GM18861 (cell line): ENCODE measurements at regions not wholly inside any gene's neighbourhood (a gene's known extent, or its start where the extent isn't known, plus 50 kb on each side); places are given as distances from the start of the nearest gene placed in this dataset.

Source experiments
- ATAC-seq: cut with Tn5 transposase; IDR thresholded peaks from one replicate; pipeline ENCODE4 v1.9.1; 2021; ENCODE audit not compliant: unreplicated experiment

DNA sequence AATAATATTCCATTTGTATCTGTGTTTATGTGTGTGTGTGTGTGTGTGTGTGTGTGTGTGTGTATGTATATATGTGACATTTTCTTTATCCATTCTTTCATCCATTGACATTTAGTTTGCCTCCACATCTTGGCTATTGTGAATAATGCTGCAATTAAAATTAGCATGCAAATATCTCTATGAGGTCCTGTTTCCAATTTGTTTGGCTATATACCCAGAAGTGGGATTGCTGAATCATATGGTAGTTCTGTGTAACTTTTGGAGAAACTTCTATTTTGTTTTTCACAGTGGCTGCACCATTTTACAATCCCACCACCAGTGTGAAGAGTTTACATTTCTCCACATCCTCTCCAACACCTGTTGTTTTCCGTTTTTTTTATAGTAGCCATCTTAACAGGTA lies 53.1 kb downstream of the CH25H start:
- no peak for ATAC-seq

DNA sequence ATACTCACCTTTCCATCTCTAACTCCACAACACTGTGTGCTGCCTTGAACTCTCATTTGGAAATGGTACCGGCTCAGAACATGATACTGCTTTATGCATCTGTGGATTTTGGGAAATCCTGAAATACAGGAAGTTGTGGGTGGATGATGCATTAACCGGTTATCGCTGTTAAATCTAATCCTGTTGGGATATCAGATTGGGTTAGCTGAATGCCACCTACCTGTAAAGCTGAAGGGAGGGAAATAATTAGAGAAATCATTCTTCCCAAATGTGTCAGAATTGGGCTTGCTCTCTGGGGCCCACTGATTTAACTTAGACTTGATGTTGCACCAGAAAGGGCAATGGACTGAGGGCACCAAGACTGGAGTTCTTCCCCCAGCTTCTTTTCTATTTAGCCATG lies 54.0 kb downstream of the CH25H start:
- ATAC-seq: no peak

DNA sequence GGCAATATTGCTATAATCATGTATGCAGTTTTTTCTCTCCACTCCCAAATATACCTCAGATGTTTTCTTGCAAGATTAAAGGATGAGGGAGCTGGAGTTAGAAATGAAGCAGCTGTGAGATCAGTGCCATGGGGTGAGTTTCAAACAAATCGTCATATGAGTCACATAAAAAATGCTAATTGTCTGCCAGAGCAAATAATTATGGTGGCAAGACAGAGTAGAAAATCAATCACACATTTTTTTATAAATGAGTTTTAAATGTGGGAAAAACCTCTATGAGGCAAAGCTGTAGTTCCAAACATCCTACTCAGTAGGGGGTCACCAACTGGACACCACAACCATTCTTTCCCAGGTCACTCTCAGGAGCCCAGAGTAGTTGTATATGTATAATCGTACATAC lies 55.3 kb downstream of the CH25H start:
- ATAC-seq: no peak

DNA sequence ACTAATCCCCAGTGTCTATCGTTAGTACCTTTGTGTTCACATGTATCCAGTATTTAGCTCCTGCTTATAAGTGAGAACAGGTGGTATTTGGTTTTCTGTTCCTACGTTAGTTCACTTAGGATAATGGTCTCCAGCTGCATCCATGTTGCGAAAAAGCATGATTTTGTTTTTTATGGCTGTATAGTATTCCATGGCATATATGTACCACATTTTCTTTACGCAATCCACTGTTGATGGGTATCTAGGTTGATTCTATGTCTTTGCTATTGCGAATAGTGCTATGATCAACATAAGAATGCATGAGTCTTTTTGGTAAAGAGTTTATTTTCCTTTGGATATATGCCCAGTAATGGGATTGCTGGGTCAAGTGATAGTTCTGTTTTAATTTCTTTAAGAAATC lies 59.1 kb downstream of the CH25H start:
- ATAC-seq: no peak

DNA sequence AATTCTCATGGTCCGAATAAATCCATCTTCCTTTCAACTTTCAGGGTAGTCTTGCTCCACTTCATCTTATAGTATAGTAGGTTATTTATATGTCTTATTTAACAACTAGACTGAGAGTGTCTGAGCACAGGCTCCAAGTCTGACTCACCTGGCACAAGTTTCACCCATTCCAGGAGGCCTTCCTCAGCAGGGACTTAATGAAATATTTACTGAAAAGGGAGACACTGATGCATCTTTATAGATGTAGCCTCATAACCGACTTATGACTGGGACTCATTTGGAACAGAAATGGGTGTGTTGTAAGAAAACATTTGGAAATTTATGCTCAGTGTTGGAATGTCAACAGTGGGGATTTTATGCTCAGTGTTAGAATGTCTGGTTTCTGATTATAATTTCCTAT lies 59.9 kb downstream of the CH25H start:
- no peak for ATAC-seq

DNA sequence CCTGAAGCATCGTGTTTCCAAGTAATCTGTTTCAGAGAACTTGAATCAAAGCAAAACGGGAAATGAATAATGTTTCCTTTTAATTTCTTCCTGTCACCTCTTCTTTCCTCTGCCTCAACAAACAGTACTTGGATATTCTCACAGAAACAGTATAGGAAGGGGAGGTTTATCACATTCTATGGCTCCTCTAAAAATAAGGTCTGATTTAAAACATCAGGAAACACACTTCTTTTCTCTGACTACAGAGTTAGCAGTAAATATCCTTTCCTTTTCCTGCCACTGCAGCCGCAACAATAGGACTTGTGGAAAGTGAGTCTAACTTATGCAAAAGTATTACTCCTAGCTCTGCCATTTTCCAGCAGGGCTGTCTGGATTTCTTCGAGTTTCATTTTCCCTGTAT lies 62.3 kb downstream of the CH25H start:
- no peak for ATAC-seq

DNA sequence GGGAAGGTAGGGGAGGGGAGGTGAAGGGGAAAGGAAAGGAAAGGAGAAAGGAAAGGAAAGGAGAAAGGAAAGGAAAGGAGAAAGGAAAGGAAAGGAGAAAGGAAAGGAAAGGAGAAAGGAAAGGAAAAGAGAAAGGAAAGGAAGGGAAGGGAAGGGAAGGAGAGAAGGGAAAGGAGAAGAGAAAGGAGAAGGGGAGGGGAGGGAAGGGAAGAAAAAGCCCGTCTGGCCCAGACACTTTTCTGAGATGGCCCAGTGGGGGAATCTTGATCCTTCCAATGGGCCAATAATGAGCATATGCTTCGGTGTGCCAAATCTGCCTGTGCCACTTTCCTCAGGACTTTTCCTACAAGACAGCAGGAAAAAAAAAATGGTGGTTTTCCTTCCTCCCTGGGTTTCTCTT lies 64.5 kb downstream of the CH25H start:
- no peak for ATAC-seq

DNA sequence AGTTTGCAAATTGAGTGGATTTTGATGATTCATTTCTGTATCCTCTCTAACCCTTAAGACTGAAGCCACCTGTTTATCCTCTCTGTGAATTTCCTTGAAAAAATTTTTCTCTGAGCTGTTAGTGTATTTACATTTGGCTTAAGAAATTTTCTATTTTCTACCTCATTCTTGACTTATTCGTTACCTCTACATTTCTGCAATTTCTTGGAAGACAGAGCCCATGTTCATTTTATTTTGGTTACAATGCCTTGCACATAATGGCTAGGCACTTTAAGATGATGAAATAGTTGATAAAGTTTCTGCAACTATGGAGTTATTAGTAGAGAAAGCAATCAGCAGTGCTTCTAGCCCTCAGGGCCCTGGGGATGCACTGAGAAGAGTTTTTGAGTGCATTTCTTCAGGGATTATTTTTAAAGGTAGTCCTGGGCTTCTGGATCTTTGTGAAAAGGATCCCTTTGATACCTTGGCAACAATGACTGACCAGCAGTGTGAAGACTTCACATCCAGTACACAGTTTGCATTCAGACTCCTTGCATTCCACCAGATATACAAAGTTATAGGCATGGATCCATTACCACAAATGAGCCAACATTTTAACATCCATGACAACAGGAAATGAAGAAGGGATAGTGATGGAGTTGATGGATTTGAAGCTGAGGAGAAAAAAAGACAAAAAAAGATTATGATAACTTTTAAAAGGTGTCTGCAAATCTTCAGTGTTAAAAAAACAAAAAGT lies 68.2 kb downstream of the CH25H start:
- ATAC-seq: no peak

DNA sequence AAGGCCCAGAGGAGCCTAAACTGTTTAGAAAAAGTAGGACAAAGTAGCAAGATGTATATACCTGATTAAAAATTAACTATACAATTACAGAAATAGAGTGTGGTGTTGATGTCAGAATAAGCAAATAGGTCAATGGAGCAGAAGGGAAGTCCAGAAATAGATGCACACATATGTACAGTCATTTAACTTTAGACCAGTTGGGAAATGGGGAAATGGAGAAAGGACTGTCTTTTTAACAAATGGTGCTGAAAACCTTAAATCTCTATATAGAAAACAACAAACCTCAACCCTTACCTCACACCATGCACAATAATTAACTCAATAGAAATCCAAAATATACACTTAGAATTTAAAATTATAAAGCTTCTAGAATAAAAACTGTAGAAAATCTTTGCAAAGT lies 72.2 kb downstream of the CH25H start:
- ATAC-seq: peak; percentile 96

DNA sequence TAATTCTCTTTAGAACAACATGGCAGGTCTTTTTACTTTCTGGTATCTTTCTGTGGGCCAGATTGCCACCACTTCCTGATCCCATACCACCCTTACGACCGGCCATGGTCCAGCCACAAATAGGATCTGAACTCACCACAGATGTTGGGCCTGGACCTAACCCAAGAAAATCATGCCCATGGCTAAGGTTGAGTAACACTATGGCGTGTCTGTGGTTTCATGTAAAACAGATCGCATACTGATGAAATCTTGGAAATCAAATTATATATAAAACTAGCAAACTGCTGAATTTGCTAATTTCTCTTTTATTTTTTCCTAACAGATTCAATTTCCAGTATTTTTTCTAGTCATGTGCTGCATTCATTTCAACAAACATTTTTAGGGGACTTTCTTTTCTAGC lies 77.2 kb downstream of the CH25H start:
- ATAC-seq: no peak

DNA sequence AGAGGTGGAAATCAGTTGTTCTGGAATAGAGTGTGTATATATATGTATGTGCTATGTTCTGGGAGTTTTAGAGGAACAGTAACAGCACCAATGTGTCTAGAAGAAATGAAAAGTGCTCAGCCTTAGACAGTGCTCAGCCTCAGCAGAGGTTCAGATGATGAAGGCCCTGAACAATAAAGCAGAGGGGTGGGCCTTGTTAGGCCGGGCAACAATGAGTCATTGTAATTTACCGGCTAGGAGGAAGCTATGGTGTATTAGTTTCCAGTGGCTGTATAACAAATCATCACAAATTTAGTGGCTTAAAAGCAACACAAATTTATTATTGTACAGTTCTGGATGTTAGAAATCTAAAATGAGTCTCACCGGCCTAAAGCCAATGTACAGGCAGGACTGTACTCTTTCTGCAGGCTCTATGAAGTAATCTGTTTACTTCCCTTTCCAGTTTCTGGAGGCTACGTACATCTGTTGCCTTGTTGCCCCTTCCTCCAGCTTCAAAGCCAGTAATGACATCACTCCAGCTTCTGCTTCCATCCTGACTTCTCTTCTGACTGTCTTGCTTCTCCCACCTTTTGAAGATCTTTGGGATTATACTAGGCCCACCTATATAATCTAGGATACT lies 84.6 kb downstream of the CH25H start:
- no peak for ATAC-seq

DNA sequence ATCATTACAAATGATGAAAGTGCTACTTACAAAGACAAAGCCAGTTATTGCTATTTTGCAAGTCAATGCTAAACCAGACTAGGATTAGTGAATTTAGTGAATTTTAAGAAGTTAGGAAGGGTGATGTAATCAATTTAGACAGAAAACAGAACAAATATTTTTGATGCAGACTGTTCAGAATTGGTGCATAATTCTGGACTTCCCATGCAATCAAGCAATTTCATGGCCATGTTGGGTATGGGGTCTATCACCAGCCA lies 85.4 kb downstream of the CH25H start:
- no peak for ATAC-seq

DNA sequence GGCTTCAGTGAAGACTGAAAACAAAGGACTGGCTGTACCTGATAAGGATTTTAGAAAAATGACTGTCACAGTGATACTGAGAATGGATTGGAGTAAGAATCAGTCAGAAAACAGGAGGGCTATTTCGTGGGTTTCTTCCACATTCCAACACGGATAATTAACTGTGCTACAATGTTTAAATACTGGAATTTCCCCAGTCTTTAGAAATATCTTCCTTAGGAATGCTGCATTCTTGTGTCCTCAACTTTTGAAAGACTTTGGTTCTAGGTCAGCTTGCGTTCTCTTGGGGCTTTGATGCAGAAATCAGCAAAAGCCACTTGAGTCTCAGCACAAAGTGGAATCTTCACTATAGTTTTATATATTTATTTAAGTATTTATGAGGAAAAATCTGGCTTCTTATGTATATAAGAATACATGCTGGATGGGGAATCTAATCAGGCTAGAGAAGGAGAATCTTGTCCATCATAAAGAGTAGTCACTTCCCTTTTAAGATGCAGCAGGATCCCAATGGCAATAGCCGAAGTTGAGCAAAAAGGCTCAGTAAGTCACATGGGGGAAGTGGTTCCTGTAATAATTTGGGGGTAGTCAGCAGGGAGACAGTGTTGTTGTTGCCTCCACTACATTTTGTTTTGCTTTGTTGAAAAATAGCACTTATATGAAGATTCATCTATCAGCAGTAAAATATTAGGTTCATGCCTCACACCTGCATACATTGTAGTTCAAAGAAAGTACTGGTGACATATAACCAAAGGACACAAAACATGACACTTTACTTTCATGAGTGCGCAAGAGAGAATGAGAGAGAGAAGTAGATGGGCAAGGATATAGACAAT lies 86.0 kb downstream of the CH25H start:
- no peak for ATAC-seq

DNA sequence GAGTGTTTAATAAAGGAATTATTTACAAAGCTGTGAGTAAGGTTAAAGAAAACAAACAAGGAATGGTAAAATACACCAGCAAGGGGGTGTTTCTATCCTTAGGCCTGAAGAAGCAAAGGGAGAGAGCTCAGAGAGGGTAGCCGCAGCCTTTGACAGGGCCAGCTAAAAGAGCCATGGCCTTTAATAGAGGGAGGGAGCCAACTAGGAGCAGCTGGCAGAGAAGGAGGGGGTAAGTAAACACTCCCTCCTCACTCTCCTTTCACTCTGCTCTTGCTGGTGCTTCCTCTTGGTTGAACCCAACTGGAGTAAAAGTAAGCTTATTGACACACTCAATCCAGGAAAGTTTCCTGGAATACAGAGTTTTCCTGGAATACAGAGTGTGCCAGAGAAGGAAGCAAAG lies 87.5 kb downstream of the CH25H start:
- no peak for ATAC-seq

DNA sequence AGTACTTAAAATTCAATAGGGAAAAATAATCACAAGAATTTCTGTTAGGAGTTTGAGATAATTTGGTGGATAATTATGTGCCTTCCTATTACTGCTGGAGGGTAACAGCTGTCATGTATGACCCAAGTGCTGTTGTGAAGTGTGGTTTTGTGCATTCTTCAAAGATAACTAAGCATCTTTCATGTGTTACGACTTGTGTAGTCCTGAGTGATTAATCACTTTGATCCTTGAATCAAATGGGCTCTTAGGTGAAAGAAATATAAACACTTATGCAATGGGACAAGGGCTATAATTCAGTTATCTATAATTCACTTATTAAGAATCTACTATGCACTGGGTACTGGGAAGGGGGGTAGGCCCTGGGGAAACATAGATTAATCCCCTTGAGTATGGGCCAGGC lies 89.0 kb downstream of the CH25H start:
- ATAC-seq: no peak

DNA sequence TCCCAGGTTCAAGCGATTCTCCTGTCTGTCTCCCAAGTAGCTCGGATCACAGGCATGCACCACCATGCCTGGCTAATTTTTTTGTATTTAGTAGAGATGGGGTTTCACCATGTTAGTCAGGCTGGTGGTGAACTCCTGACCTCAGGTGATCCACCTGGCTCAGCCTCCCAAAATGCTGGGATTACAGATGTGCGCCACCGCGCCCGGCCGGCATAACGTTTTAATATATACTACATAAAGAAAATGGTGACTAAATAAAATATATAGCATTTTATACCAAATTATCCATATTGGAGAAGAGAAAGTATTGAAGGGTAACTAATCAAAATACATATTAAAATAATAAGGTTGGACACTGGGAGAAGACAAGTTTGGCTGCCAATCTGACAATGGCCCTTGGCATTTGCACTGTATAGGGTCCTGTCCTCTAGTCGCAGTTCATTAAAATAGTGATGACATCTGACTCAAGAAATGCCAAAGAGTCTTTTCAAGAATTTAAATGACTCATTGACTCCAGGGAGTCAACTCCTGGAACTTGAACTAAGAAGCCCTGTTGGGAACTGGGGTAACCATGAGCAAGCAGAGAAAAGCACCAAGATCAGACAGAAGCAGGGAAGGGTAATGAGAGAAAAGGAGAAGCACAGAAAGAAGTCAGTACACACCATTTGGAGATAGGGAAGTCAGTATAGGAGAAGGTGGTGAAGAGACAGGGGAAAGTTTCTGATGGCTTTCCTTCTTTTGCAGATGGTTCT lies 91.1 kb downstream of the CH25H start:
- ATAC-seq: no peak

DNA sequence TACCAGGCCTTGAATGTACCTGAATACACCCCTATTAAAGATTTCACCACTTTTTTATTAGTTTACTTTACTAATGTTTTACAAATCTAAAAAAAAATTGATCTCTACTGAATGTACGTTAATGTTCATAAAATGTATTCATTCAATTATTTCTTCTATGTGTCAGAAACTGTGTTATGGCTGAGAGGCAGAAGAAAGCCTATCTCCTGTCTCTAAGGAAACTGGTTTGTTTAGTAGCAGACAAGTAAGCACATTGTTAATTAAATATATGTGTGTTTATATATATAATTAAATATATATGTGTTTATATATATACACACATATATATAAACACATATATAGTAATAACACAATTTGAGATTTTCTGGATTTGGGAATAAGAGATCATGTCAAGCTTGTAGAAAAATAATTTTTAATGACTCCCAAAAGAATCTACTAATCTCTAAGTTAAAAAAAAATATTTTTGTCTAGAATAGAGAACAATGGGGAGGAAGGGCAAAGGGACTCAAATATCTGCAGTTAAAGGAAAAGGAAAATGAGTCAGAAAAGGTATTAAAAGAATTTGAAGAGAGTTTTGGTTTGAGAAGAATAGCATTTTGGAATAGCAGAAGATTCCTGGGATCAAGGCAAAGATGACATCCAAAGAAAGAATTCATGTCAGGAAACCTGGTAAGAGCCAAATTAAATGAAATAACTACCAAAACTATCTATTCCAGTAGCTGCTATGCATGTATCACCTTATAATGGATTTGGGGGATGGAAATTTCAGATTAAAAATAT lies 92.1 kb downstream of the CH25H start:
- no peak for ATAC-seq

DNA sequence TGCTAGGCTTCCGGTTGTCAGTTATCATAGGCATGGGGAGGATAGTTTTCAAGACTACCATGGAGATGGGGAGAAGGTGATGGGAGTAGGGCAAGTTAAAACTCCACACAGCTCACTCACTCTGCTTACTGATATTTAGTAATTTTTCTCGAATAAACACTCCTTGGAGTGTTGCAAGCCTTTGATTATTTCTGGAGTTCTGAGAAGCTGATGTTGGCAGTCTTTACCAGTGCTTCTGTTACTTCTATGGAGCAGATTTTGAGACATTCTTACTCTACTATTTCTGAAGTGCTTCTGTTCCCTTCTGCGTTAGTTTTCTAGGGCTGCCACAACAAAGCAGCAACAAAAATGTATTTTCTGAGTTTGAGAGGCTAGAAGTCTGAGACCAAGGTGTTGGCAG lies 104.4 kb downstream of the CH25H start:
- ATAC-seq: no peak

DNA sequence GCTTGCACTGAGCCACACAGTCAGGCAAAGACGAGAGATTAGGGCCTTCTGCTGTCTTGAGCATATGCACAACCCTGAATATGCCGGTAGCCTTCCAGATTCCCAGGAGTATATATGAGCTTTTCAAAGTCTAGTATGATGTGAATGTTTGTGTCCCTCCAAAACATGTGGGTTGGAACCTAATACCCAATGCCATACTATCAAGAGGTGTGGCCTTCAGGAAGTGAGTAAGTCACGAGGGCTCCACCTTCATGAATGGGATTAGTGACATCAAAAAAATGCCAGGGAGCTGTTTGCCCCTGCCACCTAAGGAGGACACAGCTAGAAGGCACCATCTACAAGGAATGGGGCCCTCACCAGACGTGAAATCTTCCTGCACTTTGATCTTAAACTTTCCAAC lies 105.2 kb downstream of the CH25H start:
- no peak for ATAC-seq

DNA sequence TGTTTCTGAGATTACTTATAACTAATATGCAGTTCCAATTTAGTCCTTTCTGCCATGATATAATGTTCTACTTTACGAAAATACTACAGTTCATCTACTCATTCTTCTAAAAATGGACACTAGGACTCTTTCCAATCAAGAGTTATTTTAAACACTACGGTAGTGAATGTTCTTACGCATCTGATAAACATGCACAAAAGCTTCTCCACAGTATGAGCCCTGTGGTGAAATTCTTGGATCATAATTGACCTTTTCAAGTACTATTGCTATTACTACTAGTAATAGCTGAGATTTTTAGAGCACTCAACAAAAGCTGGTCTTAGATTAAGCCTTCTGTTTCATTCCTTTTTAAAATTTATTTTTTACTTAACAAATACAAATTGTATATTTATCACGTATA lies 106.4 kb downstream of the CH25H start:
- ATAC-seq: no peak

DNA sequence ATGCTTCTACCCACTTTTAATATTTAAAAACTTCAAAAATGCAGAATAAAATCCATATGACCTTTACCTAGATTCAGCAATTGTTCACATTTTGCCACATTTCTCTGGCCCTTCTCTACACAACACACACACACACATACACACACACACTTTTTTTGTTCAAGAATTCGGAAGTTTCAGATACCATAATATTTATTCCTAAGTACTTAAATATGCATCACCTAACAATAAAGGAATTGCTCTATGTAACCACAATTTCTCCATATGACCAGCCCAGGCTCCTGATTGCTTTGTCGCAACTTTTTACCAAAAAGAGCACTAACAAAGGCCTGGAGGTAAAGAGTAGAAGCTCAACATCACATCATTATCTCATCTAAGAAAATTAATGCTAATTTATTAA lies 106.6 kb downstream of the FAS start:
- no peak for ATAC-seq
